ENCODE measurements at regions not wholly inside any gene's neighbourhood (a gene's known extent, or its start where the extent isn't known, plus 50 kb on each side); places are given as distances from the start of the nearest gene placed in this dataset.

DNA sequence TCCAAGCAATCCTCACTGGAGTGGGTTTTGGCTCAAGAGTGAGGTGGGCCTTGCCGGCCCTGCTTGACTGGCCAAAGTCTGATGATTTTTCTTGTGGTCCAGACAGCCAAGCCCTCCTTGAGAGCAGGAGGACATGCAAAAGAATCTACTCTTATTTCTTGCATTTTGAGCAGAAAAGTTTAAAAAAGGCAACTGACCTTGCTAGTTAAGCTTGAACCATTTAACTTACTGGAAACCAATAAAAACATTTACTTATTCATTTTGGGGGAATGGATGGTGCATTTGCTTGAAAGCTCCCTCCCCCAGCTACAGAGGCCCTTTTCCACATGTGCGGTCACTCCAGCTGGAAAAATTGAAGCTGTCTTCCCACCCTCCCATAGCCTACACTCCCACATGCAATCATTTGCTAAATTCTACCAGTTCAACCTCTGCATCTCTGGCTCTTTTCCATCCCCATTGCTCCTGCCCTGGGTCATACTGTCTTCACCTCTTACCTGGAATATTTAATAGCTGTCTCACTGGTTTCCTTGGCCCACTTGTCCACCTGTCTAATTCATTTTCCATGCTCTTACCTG is 527.9 kb downstream of the DHX35 start:
- Histone ChIP-seq H3K9me3 (replicated peaks; ENCODE audit: control insufficient read depth, low read depth, low read length) (no peaks in the 10 kb centered on the region), H3K4me1 (ENCODE audit: control insufficient read depth, insufficient read depth, low read length) (no peaks in the 10 kb centered on the region), H3K27me3 (ENCODE audit: control insufficient read depth, insufficient read depth, low read length) (no peaks in the 10 kb centered on the region), H3K4me3 (ENCODE audit: low read length) (no peak overlapping the region), H3K27ac (ENCODE audit: low read length) (no peak overlapping the region), H3K36me3 (ENCODE audit: control insufficient read depth, insufficient read depth, low read length) (no peaks in the 10 kb centered on the region)
- WGBS (ENCODE audit: insufficient coverage): 27% methylated on average over 1 of the region's 2 CpGs
- DNase-seq: peak; percentile 63

DNA sequence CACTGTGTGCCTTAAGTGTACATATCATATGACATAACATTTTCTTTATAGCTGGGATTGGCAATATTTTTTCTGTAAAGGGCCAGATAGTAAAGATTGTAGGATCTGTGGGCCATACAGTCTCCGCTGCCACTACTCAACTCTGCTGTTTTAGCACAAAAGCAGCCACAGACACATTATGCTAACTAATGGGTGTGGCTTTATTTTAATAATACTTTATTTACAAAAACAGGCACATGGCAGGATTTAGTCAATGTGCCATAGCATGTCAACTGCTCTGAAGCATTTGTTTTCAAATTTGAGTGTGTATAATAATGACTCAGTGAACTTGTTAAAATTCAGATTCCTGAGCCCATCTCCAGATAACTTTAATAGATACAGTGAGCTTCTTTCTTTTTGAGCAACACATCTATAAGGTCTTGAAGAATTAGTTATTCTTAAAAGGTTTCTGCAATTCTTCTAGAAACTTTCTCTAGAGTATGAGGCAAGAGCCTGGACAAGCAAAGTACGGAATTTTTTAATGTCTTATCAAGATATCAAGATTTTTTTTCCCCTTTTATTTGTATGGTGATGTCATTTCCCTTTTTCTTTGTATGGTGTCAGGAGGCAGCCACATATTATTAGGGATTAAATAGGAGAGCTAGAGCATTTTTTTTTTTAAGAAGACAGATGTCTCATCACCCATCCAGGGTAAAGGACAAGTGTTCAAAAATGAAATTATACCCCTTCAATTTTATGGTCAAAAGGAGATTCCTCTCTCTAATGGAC is 518.3 kb downstream of the DHX35 start:
- no CpG with 5 or more reads among the region's 2 CpGs for WGBS (ENCODE audit: insufficient coverage)
- H3K4me3 ChIP-seq (ENCODE audit: low read length): no peak overlapping the region
- no peaks in the 10 kb centered on the region for H3K27me3 ChIP-seq (ENCODE audit: control insufficient read depth, insufficient read depth, low read length)
- DNase-seq: no peak
- H3K9me3 ChIP-seq (replicated peaks; ENCODE audit: control insufficient read depth, low read depth, low read length): no peaks in the 10 kb centered on the region
- H3K27ac ChIP-seq (ENCODE audit: low read length): no peak overlapping the region
- H3K4me1 ChIP-seq (ENCODE audit: control insufficient read depth, insufficient read depth, low read length): no peaks in the 10 kb centered on the region
- no peaks in the 10 kb centered on the region for H3K36me3 ChIP-seq (ENCODE audit: control insufficient read depth, insufficient read depth, low read length)

GRCh38 chr20:39479196-39479810 is 517.2 kb downstream of the DHX35 start:
- H3K36me3 ChIP-seq (ENCODE audit: control insufficient read depth, insufficient read depth, low read length): no peaks in the 10 kb centered on the region
- 80% methylated on average over 3 of the region's 4 CpGs for WGBS (ENCODE audit: insufficient coverage)
- H3K9me3 ChIP-seq (replicated peaks; ENCODE audit: control insufficient read depth, low read depth, low read length): no peaks in the 10 kb centered on the region
- DNase-seq: no peak
- no peaks in the 10 kb centered on the region for H3K4me1 ChIP-seq (ENCODE audit: control insufficient read depth, insufficient read depth, low read length)
- no peak overlapping the region for H3K27ac ChIP-seq (ENCODE audit: low read length)
- no peaks in the 10 kb centered on the region for H3K27me3 ChIP-seq (ENCODE audit: control insufficient read depth, insufficient read depth, low read length)
- no peak overlapping the region for H3K4me3 ChIP-seq (ENCODE audit: low read length)

DNA sequence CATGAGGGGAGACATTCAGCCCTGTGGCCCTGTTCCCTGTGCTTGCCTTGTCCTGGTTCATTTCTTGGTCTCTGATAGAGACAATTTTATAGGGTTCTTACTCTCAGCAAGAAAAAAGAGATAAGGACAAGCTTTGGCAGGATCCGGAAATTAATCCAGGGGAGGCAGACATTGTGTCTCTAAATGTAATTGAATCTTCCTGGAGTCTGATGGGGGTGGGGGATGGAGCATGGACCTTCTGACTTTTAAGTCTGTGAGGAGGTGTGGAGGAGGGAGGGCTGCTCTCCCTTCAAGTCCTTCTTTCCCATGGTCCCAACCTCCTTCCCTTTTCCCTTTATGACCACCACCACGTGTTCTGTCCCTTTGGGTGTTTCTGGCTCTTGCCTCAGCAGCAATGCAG is 512.7 kb downstream of the DHX35 start:
- H3K27me3 ChIP-seq (ENCODE audit: control insufficient read depth, insufficient read depth, low read length): no peaks in the 10 kb centered on the region
- H3K36me3 ChIP-seq (ENCODE audit: control insufficient read depth, insufficient read depth, low read length): no peaks in the 10 kb centered on the region
- H3K9me3 ChIP-seq (replicated peaks; ENCODE audit: control insufficient read depth, low read depth, low read length): no peaks in the 10 kb centered on the region
- no peak overlapping the region for H3K4me3 ChIP-seq (ENCODE audit: low read length)
- H3K4me1 ChIP-seq (ENCODE audit: control insufficient read depth, insufficient read depth, low read length): no peaks in the 10 kb centered on the region
- no peak overlapping the region for H3K27ac ChIP-seq (ENCODE audit: low read length)
- WGBS (ENCODE audit: insufficient coverage): 29% methylated on average over 1 of the region's 2 CpGs
- no peak for DNase-seq

- no peak for DNase-seq
- Histone ChIP-seq H3K9me3 (replicated peaks; ENCODE audit: control insufficient read depth, low read depth, low read length) (no peaks in the 10 kb centered on the region), H3K4me1 (ENCODE audit: control insufficient read depth, insufficient read depth, low read length) (no peaks in the 10 kb centered on the region), H3K36me3 (ENCODE audit: control insufficient read depth, insufficient read depth, low read length) (no peaks in the 10 kb centered on the region), H3K27me3 (ENCODE audit: control insufficient read depth, insufficient read depth, low read length) (no peaks in the 10 kb centered on the region), H3K27ac (ENCODE audit: low read length) (no peak overlapping the region), H3K4me3 (ENCODE audit: low read length) (no peak overlapping the region)
- WGBS (ENCODE audit: insufficient coverage): 73% methylated on average over 2 of the region's 4 CpGs
These were observed 511.4 kb downstream of the DHX35 start for GRCh38 chr20:39473536-39473935.

DNA sequence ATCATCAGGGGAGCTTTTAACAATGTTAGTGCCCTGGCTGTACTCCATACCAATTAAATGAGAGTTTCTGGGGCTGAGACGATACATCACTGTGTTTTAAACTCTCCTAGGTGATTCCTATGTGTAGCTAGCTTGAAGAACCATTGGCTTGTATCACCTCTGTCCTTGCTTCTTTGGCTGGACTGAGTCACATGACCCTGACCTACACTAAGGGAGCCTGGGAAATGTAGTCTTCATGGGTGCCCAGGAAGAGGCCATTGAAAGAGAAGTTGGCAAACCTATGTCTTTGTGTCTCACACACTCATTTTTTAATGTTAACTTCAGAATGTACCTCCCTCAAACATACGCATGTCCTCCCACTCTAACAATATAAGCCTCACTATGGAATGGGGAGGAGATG is 506.6 kb downstream of the DHX35 start:
- no peaks in the 10 kb centered on the region for H3K36me3 ChIP-seq (ENCODE audit: control insufficient read depth, insufficient read depth, low read length)
- no peaks in the 10 kb centered on the region for H3K4me1 ChIP-seq (ENCODE audit: control insufficient read depth, insufficient read depth, low read length)
- WGBS (ENCODE audit: insufficient coverage): no CpG with 5 or more reads among the region's 2 CpGs
- H3K4me3 ChIP-seq (ENCODE audit: low read length): no peak overlapping the region
- no peak overlapping the region for H3K27ac ChIP-seq (ENCODE audit: low read length)
- H3K27me3 ChIP-seq (ENCODE audit: control insufficient read depth, insufficient read depth, low read length): no peaks in the 10 kb centered on the region
- no peak for DNase-seq
- peaks cover 3% of the 10 kb centered on the region for H3K9me3 ChIP-seq (replicated peaks; ENCODE audit: control insufficient read depth, low read depth, low read length)

- H3K4me1 ChIP-seq (ENCODE audit: control insufficient read depth, insufficient read depth, low read length): no peaks in the 10 kb centered on the region
- no CpG with 5 or more reads among the region's 1 CpG for WGBS (ENCODE audit: insufficient coverage)
- H3K27ac ChIP-seq (ENCODE audit: low read length): no peak overlapping the region
- H3K36me3 ChIP-seq (ENCODE audit: control insufficient read depth, insufficient read depth, low read length): no peaks in the 10 kb centered on the region
- no peaks in the 10 kb centered on the region for H3K27me3 ChIP-seq (ENCODE audit: control insufficient read depth, insufficient read depth, low read length)
- no peak for DNase-seq
- H3K4me3 ChIP-seq (ENCODE audit: low read length): no peak overlapping the region
- peaks cover 3% of the 10 kb centered on the region for H3K9me3 ChIP-seq (replicated peaks; ENCODE audit: control insufficient read depth, low read depth, low read length)
These were observed 502.1 kb downstream of the DHX35 start for GRCh38 chr20:39464238-39464637.

DNA sequence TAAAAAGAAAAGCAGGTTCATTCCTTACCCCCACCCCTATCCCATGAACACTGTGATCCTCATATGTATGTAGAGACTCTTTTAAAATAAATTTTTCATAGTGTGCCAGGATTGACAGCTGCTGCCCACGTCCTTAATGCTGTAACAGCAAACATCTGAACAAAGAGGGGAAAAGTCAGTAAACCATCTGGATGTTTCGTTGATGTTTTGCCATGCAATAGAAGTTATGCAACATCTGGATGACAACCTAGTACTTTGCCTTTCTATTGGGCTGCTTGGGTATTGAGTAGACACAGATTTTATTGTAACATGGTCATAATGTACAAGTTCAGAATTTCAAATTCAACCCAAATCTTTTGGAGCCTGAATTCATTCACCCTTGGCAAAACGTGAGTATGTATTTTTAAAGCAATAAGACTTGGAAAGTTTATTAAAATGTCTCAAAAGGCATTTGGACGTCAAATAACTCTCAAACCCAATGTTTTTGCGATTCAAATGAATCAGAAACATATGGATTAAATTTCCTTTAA is 500.3 kb downstream of the DHX35 start:
- no peaks in the 10 kb centered on the region for H3K27me3 ChIP-seq (ENCODE audit: control insufficient read depth, insufficient read depth, low read length)
- DNase-seq: peak; percentile 58
- WGBS (ENCODE audit: insufficient coverage): no CpG with 5 or more reads among the region's 5 CpGs

DNA sequence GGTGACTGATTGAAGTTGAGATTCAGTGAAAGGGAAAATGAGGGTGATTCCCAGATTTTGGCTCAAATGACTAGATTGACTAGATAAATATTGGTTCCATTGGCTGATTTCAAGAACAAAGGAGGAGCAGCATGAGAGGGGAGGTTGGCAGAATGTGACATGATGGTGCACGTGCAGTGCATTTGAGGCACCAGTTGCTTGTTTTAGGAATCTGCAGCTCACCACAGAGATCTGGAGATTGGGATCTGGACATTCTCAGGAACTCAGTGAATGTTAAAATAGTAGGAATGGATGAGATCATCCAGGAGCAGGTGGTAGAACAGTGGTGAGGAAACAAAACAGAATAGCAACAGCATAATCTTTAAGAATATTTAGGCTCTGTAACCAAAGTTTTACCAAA is 496.3 kb downstream of the DHX35 start:
- H3K4me3 ChIP-seq (ENCODE audit: low read length): no peak overlapping the region
- 70% methylated on average over 1 of the region's 1 CpG for WGBS (ENCODE audit: insufficient coverage)

More for the DNA sequence above, 500.3 kb downstream of the DHX35 start:
- Histone ChIP-seq H3K27ac (ENCODE audit: low read length) (no peak overlapping the region), H3K9me3 (replicated peaks; ENCODE audit: control insufficient read depth, low read depth, low read length) (peaks cover 3% of the 10 kb centered on the region), H3K4me3 (ENCODE audit: low read length) (no peak overlapping the region), H3K4me1 (ENCODE audit: control insufficient read depth, insufficient read depth, low read length) (no peaks in the 10 kb centered on the region), H3K36me3 (ENCODE audit: control insufficient read depth, insufficient read depth, low read length) (no peaks in the 10 kb centered on the region)

DNA sequence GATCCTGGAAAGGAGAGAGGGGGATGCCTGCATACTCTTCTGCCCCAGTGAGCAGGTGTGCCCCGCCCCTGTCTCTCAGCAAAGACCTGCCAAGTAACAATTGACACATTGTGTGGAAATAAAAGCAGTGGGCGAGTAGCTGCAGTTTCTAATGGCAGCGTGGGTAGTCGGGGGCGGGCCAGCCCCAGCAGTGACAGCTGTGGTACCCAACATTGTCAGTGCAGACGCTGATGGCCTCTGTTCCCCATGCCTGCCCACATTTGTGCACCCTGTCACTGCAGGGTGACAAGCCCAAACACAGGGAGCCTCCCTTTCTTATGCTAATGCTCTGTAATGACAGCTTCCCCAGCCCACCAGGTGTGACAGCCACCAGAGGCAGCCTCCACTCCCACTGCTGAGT is 491.7 kb downstream of the DHX35 start:
- WGBS (ENCODE audit: insufficient coverage): 60% methylated on average over 4 of the region's 6 CpGs
- no peak for DNase-seq
- H3K4me3 ChIP-seq (ENCODE audit: low read length): no peak overlapping the region
- no peaks in the 10 kb centered on the region for H3K9me3 ChIP-seq (replicated peaks; ENCODE audit: control insufficient read depth, low read depth, low read length)
- no peak overlapping the region for H3K27ac ChIP-seq (ENCODE audit: low read length)
- H3K36me3 ChIP-seq (ENCODE audit: control insufficient read depth, insufficient read depth, low read length): no peaks in the 10 kb centered on the region
- H3K4me1 ChIP-seq (ENCODE audit: control insufficient read depth, insufficient read depth, low read length): peaks cover 4% of the 10 kb centered on the region
- no peaks in the 10 kb centered on the region for H3K27me3 ChIP-seq (ENCODE audit: control insufficient read depth, insufficient read depth, low read length)

More for the DNA sequence above, 496.3 kb downstream of the DHX35 start:
- Histone ChIP-seq H3K36me3 (ENCODE audit: control insufficient read depth, insufficient read depth, low read length) (no peaks in the 10 kb centered on the region), H3K27ac (ENCODE audit: low read length) (no peak overlapping the region), H3K9me3 (replicated peaks; ENCODE audit: control insufficient read depth, low read depth, low read length) (no peaks in the 10 kb centered on the region), H3K27me3 (ENCODE audit: control insufficient read depth, insufficient read depth, low read length) (no peaks in the 10 kb centered on the region), H3K4me1 (ENCODE audit: control insufficient read depth, insufficient read depth, low read length) (no peaks in the 10 kb centered on the region)
- no peak for DNase-seq
